ACHN (cell line): ENCODE measurements at regions not wholly inside any gene's neighbourhood (a gene's known extent, or its start where the extent isn't known, plus 50 kb on each side); places are given as distances from the start of the nearest gene placed in this dataset.

ENCODE experiments used
- DNase-seq: peaks from one replicate; pipeline ENCODE4 v3.0.0-alpha.2; 2015
- in situ Hi-C: cut with HindIII; loops from 2 replicates; pipeline ENCODE4 v1.10.0; 2017; ENCODE audit warnings: low sequenced_read_pairs, low pct_ligation_motif_present, low pct_unique_long_range_greater_than_20kb

GRCh38 chr4:8707045-8707781 is 114.6 kb downstream of the CPZ start:
- no peak for DNase-seq
- in situ Hi-C loops = no loop called here

GRCh38 chr4:8706216-8707044 is 113.9 kb downstream of the CPZ start:
- in situ Hi-C loops = no loop called here
- DNase-seq = no peak

DNA sequence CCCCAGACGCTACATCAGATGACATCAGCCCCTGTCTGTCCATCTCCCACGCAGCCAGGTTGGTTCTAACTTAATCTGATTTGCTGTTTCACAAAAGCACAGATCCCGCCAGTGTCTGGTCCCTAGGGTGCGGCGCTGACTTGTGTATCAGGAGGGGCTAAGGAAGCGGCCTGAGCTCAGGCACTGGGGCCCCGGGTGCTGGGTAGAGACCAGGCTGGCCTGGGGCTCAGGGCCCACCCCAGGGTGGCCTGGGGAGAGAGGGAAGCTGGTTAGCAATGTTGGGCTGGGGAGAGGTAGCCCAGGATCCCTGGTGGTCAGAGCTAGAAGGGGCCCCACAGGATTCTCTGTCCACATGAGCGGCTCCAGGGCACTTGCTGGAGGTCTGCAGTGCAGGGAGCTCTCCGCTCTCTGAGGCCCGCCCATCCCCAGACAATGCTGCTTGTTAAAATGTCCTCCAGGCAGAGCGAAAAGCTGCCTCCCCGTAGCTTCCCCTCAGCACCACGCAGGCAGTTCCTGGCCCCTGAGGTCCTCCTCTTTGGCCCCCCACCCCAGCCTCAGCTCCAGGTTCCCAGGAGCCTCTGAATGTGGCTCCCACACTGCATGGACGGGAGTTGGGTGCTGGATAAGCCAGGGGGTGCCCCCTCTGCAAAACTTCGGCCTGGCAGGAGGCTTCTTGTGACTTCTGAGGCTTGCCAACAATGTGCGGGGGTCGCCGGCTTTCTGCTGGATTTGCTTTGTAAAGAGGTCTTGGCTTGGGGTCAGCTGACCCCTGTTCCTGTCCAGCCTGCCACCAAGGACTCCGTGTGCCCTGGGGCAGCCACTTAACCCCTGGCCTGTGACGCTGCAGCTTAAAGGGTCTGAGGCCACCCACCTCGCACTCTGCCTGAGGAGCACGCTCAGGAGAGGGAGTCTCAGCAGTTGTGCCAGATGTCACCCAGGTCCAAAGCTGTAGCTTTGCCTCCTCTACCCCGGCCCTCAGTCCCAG is 112.9 kb downstream of the CPZ start:
- no peak for DNase-seq
- in situ Hi-C loops = no loop called here

DNA sequence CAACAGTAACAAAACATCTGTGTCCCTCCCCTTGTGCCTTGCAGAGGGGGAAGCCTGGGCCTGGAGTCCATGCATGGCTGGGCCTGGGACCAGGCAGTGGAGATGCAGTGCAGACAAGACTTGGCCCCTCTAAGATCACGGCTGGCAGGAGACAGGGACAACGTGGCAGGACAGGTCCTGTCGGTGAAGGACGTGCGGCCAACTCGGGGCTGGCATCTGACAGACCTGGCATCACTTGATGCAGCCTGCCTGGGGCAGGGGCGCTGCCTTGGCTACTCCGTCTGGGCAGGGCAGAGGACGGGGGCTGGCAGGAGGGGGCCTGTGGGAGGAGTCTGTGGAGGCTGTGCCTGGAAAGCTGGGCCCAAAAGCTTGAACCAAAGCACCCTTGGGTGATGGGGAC is 112.1 kb downstream of the CPZ start:
- DNase-seq = no peak
- in situ Hi-C loops = no loop called here

DNA sequence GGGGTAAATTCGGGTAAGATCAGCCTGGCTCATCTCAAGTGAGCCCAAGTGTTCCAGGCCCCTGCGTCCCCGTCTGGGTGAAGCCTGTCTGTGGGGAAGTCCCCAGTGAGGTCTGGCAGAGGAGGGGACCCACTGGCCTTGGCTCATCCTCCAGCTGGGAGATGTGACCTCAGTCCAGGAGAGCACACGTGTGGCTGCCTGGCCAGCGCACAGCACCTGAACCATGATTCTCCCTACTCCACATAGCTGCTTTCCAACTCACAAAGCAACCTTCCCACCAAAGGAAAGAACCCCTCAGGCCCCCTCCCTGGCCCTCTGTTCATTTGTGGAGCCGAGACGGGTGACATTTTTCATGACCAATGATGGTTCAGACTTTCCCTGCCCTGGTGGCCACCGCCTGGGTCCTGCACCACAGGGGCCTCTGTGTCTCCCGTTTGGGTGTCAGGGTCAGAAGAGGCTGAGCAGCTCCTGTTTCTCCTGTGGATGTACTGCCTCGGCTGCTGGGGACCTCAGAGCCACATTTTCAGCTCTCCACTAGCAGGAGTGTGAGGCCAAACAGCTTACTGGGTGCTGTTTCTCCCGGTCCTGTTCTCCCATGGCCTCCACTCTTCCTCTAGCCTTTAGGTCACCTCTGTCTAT is 111.4 kb downstream of the CPZ start:
- in situ Hi-C loops = no loop called here
- DNase-seq = no peak

DNA sequence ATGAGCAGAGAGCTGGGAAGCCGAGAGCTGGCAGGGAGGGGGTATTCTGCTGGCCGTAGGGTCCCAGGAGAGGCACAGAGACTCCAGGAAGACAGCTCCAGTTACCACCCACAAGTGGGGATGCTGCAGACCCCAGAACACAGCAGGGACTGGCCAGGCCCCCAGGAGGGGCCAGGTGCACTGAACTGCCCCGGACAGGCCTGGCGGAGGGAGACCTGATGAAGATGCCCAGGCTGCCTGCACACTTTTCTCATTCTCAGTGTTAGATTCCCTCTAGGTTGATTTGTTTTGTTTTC is 110.8 kb downstream of the CPZ start:
- in situ Hi-C loops = no loop called here
- DNase-seq = no peak

DNA sequence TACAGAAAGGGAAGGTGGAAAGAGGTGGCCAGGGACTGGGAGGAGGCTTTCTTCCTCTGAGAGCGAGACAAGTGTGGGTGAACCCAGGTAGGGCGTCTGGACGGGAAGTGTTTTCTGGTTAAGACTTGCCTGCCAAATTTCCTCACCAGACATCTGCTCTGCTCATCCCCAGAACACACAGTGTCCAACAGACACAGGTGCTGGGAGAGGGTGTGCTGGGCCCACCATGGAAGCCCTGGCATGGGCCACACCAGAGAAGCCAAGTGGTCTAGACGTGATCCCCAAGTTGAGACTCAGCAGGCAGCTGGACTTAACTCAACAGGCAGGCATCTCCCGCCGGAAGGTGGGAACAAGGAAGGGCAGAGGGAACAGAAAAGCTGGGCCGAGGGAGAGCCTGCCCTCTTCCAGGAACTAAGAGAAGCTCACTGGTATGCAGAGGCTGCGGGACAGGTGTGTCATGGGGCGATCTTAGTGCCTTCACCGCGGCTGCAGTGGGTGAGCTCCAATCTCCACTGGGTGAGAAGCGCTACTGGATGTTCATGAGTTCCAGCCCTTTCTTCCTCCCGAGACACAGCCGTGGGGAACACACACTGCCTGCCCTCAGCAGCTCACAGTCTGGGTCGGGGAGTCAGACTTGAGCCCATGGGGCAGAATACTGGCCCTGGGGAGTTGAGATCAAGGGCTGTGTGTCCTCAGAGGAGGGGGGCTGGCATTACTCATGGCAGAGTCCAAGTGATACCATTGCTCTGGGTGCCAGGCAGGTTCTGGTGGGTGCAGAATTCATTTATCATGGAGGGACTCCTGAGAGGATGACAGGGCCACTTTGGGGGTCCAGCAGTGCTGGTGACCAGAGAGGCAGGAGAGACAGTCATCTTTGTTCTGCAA is 110.2 kb downstream of the CPZ start:
- no peak for DNase-seq
- in situ Hi-C loops = no loop called here

GRCh38 chr4:8702020-8702495 is 109.5 kb downstream of the CPZ start:
- in situ Hi-C loops = no loop called here
- DNase-seq = no peak

DNA sequence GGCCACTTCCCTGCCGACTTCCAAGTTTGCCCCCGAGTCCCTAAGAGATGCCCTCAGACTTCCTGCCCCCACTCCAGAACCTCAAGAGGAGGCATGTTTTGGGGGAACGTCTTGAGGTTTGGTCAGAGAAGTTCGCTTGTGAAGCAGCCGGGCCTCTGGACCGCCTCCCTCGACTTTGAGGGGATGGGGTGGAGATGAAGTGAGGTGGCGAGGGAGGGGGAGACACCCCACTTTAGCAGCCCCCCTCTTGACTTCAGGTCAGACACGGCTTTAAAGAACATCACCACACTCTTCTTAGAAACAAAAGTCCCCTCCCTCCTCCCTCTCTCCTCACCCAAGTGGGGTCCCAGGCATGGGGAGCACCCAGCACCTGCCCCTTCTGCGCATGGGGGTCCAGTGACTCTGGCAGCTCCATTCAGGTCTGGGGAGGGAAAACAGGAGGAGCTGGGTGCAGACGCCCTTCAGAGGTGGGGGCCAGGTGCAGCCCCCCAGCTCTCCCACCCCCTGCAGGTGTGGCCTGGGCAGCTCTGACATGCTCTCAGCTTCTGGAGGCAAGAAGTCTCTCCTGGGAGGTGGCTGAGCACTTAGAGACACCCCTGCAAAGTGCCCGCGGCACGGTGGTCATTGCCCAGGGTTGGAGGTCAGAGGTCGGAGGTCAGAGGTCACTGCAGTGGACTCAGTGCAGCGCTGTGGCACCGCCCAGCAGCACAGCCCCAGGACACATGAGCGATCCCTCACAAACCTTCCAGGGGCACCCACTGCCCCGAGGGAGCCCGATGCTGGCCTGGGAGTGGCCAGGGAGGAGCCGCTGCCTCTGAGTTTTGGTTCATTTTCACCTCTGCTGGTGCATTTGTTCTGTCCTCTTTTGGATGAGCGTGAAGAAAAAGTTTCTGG is 108.8 kb downstream of the CPZ start:
- DNase-seq = no peak
- in situ Hi-C loops = no loop called here

- in situ Hi-C loops = no loop called here
- no peak for DNase-seq
Observed at GRCh38 chr4:8700531-8700930, 108.0 kb downstream of the CPZ start.

GRCh38 chr4:8699479-8700145 is 107.0 kb downstream of the CPZ start:
- in situ Hi-C loops = no loop called here
- DNase-seq = no peak

DNA sequence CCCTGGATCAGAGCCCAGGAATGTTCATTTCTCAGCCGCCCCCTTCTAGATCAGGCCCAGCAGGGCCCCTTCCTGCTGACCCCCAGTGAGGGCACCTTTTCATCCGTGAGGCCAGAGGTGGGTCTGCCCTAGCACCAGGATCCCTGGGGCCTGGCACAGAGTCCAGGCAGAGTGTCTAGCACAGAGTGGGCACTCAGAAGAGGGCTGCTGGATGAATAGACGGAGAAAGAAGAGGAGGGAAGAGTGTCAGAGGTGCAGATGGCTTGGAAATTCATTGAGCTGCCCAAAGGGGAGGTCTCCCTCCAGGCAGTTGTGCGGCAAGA is 106.5 kb downstream of the CPZ start:
- in situ Hi-C loops = no loop called here
- DNase-seq = no peak

DNA sequence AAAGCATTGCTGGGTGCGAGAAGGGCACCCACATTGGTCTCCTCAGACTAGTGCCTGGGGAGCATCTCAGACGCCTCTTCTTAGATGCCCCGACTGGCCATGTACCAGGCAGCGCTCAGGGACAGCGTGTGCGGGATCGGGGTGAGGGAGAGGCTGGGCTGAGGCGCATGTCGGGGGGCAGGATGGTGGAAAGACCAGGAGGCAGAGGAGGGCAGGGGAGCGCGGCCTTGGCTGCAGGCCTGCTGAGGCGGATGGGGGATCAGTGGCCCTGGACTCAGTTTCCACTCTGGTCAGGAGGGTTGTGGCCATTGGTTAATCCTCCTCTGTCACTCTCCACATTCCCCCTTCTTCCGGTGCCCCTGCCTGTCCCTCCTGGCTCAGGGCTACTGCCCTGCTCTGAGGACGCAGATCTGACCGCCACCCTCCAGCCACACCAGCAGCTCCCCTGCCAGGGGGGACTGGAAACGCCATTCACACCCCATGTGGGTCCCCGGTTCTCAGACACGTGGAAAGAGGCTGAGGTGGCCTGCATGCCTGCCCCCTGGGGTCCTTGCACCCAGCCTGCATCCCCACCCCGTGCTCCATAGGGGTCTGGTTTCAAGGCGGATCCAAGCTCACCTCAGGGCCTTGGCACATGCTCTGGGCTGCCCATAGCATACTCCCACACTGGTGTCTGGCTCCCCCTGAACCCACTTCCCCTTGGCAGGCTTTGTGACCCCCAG is 105.9 kb downstream of the CPZ start:
- in situ Hi-C loops = no loop called here
- DNase-seq = no peak

GRCh38 chr4:8697826-8698225 is 105.3 kb downstream of the CPZ start:
- in situ Hi-C loops = no loop called here
- no peak for DNase-seq

DNA sequence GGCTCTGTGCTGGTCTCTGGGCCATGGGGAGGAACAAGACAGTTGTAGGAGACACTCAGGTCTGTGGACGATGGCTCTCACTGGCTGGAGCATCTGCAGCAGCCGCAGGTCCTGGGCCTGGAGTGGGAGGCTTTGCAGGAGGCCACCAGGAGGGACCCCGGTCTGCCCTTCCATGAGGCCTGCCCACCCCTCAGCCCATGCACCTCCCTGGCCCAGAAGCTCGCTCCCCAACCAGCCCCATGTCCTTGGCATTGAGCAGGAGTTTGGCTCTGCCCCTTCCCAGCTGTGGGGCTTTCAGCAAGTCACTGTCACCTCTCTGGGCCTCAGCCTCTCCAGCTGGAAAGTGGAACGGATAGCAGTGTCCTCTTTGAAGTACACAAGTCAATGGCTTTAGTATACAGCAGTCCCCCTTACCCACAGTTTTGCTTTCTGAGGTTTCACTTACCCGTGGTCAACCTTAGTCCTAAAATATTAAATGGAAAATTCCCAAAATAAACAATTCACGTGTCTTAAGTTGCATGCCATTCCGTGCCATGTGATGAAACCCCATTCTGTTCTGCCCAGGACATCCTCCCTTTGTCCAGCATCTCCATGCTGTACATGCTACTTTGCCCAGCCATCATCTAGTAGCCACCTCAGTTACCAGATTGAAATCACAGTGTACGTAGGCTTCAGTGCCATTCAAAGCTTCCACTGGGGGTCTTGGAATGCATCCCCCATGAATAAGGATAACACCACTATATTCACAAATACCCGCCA is 104.0 kb downstream of the CPZ start:
- in situ Hi-C loops = no loop called here
- DNase-seq = no peak
